Type B pancreatic cell (in vitro differentiated cells): ENCODE measurements at regions not wholly inside any gene's neighbourhood (a gene's known extent, or its start where the extent isn't known, plus 50 kb on each side); places are given as distances from the start of the nearest gene placed in this dataset.
A peak's percentile ranks its signal among the peaks of the same experiment; 100 is the strongest.

Source experiments
- DNase-seq: peaks from one replicate; pipeline ENCODE4 v3.0.0; 2021; ENCODE audit warnings: mixed read lengths; ENCODE audit not compliant: unreplicated experiment; ENCODE audit errors: extremely low spot score
- H3K27ac Mint-ChIP-seq: 2 replicates; pipeline ENCODE4 v1.8.0; 2021; ENCODE audit warnings: mild to moderate bottlenecking, mixed read lengths
- H3K27me3 Mint-ChIP-seq: 2 replicates; pipeline ENCODE4 v1.8.0; 2021; ENCODE audit warnings: mixed read lengths
- H3K36me3 Mint-ChIP-seq: 2 replicates; pipeline ENCODE4 v1.8.0; 2021; ENCODE audit warnings: mixed read lengths
- H3K4me1 Mint-ChIP-seq: one replicate; pipeline ENCODE4 v1.8.0; 2021; ENCODE audit warnings: mixed read lengths; ENCODE audit not compliant: unreplicated experiment
- H3K4me3 Mint-ChIP-seq: 2 replicates; pipeline ENCODE4 v1.8.0; 2021; ENCODE audit warnings: mild to moderate bottlenecking, mixed read lengths
- H3K9me3 Mint-ChIP-seq: 2 replicates; pipeline ENCODE4 v1.8.0; 2021; ENCODE audit warnings: mixed read lengths
- CTCF ChIP-seq: fragments of 200-600 bp; sonication (generic); conservative IDR thresholded peaks from 2 replicates; pipeline ENCODE4 v1.5.0; 2021; ENCODE audit warnings: antibody characterized with exemption, mild to moderate bottlenecking

GRCh38 chr4:116024954-116025708, 911.7 kb upstream of the NDST4 start:
- Mint-ChIP-seq H3K36me3 (no peaks in the 10 kb centered on the region), H3K4me1 (no peaks in the 10 kb centered on the region), H3K4me3 (no peak overlapping the region), H3K27me3 (no peaks in the 10 kb centered on the region), H3K9me3 (peaks cover 6% of the 10 kb centered on the region), H3K27ac (no peak overlapping the region)
- no peak for TF ChIP-seq CTCF
- DNase-seq: no peak

- no peak for DNase-seq
- H3K4me3 Mint-ChIP-seq: no peak overlapping the region
- H3K36me3 Mint-ChIP-seq: no peaks in the 10 kb centered on the region
- H3K4me1 Mint-ChIP-seq: no peaks in the 10 kb centered on the region
- no peak for TF ChIP-seq CTCF
- no peaks in the 10 kb centered on the region for H3K27me3 Mint-ChIP-seq
- H3K27ac Mint-ChIP-seq: no peak overlapping the region
- H3K9me3 Mint-ChIP-seq: peaks cover 19% of the 10 kb centered on the region
These were observed 909.6 kb upstream of the NDST4 start for GRCh38 chr4:116023049-116023448.

GRCh38 chr4:116020141-116020722, 906.8 kb upstream of the NDST4 start:
- H3K9me3 Mint-ChIP-seq: peaks cover 30% of the 10 kb centered on the region
- no peaks in the 10 kb centered on the region for H3K27me3 Mint-ChIP-seq
- H3K27ac Mint-ChIP-seq: peak overlapping the region; percentile 81
- H3K4me3 Mint-ChIP-seq: no peak overlapping the region
- H3K36me3 Mint-ChIP-seq: peaks cover 7% of the 10 kb centered on the region
- no peaks in the 10 kb centered on the region for H3K4me1 Mint-ChIP-seq
- DNase-seq: no peak
- TF ChIP-seq CTCF: no peak

GRCh38 chr4:116018831-116019230, 905.4 kb upstream of the NDST4 start:
- H3K27ac Mint-ChIP-seq: no peak overlapping the region
- H3K4me1 Mint-ChIP-seq: no peaks in the 10 kb centered on the region
- no peak for DNase-seq
- H3K36me3 Mint-ChIP-seq: peaks cover 11% of the 10 kb centered on the region
- H3K4me3 Mint-ChIP-seq: no peak overlapping the region
- no peak for TF ChIP-seq CTCF
- H3K27me3 Mint-ChIP-seq: no peaks in the 10 kb centered on the region
- H3K9me3 Mint-ChIP-seq: peaks cover 34% of the 10 kb centered on the region

- DNase-seq: no peak
- Mint-ChIP-seq H3K27me3 (no peaks in the 10 kb centered on the region), H3K36me3 (peaks cover 11% of the 10 kb centered on the region), H3K27ac (peak overlapping the region; percentile 79), H3K4me3 (no peak overlapping the region), H3K4me1 (no peaks in the 10 kb centered on the region), H3K9me3 (peaks cover 34% of the 10 kb centered on the region)
- TF ChIP-seq CTCF: no peak
These were observed 902.8 kb upstream of the NDST4 start for GRCh38 chr4:116016201-116016600.
